HEK293 (cell line): ENCODE measurements at regions not wholly inside any gene's neighbourhood (a gene's known extent, or its start where the extent isn't known, plus 50 kb on each side); places are given as distances from the start of the nearest gene placed in this dataset.

Source experiments
- CTCF ChIA-PET: fragments of 350-600 bp; formaldehyde crosslinking; extraction: SDS; loops from one replicate; lab custom pipeline; 2021; ENCODE audit warnings: antibody characterized with exemption; lab: Yijun Ruan, JAX
- POLR2A ChIA-PET: fragments of 300-600 bp; formaldehyde crosslinking; extraction: SDS; loops from one replicate; lab custom pipeline; 2020; ENCODE audit warnings: antibody characterized with exemption, inconsistent platforms; lab: Yijun Ruan, JAX
- H3K27ac ChIP-seq: fragments of 200-500 bp; sonication (Bioruptor generic); 2 replicates; pipeline ENCODE4 v1.5.1; 2014; ENCODE audit warnings: low read depth, low read length, control low read depth, inconsistent platforms; ENCODE audit errors: extremely low read depth
- H3K36me3 ChIP-seq, 2 experiments: fragments of 200-500 bp in 1 of 2; sonication (Bioruptor generic) in 1 of 2; 1 replicate in 1 of 2; 2 replicates in 1 of 2; pipeline ENCODE4 v1.5.1; 2014 to 2017; ENCODE audit warnings: inconsistent platforms in 2 of 2, low read length in 2 of 2; ENCODE audit not compliant: control insufficient read depth in 2 of 2, insufficient read depth in 1 of 2
- H3K4me1 ChIP-seq: fragments of 200-500 bp; sonication (Bioruptor generic); 2 replicates; pipeline ENCODE4 v1.5.1; 2014; ENCODE audit warnings: mild to moderate bottlenecking, low read length, inconsistent platforms; ENCODE audit not compliant: control insufficient read depth, insufficient read depth
- H3K4me3 ChIP-seq: 2 replicates; pipeline ENCODE4 v1.5.1; 2011; ENCODE audit warnings: low read depth, mild to moderate bottlenecking, control low read depth, low read length, moderate library complexity
- H3K9me3 ChIP-seq: fragments of 200-500 bp; sonication (Bioruptor generic); 2 replicates; pipeline ENCODE4 v1.5.1; 2014; ENCODE audit warnings: low read depth, low read length, inconsistent platforms; ENCODE audit not compliant: control insufficient read depth, insufficient read depth
- GLI4 ChIP-seq: fragments of 450-650 bp; formaldehyde crosslinking; IDR thresholded peaks from 2 replicates; pipeline ENCODE4 v1.5.1; 2016; ENCODE audit warnings: missing biosample characterization, missing genetic modification characterization
- HIC1 ChIP-seq: fragments of 450-650 bp; formaldehyde crosslinking; IDR thresholded peaks from 2 replicates; pipeline ENCODE4 v1.5.1; 2016; ENCODE audit warnings: missing biosample characterization, missing genetic modification characterization
- MZF1 ChIP-seq: fragments of 450-650 bp; formaldehyde crosslinking; IDR thresholded peaks from 2 replicates; pipeline ENCODE4 v1.5.1; 2017; ENCODE audit warnings: missing biosample characterization, missing genetic modification characterization, borderline replicate concordance
- SP2 ChIP-seq: fragments of 450-650 bp; formaldehyde crosslinking; IDR thresholded peaks from 2 replicates; pipeline ENCODE4 v1.5.1; 2016; ENCODE audit warnings: missing biosample characterization, missing genetic modification characterization
- SP7 ChIP-seq: fragments of 450-650 bp; formaldehyde crosslinking; IDR thresholded peaks from 2 replicates; pipeline ENCODE4 v1.5.1; 2016; ENCODE audit warnings: missing biosample characterization, missing genetic modification characterization
- YY1 ChIP-seq: fragments of 450-650 bp; formaldehyde crosslinking; IDR thresholded peaks from 2 replicates; pipeline ENCODE4 v1.5.1; 2018; ENCODE audit warnings: missing biosample characterization, missing genetic modification characterization
- ZBTB1 ChIP-seq: fragments of 450-650 bp; formaldehyde crosslinking; IDR thresholded peaks from 2 replicates; pipeline ENCODE4 v1.5.1; 2016; ENCODE audit warnings: missing biosample characterization, missing genetic modification characterization
- ZBTB11 ChIP-seq: fragments of 450-650 bp; formaldehyde crosslinking; conservative IDR thresholded peaks from 2 replicates; pipeline ENCODE4 v1.5.1; 2016; ENCODE audit warnings: low read depth, missing biosample characterization, missing genetic modification characterization
- ZBTB20 ChIP-seq: fragments of 450-650 bp; formaldehyde crosslinking; IDR thresholded peaks from 2 replicates; pipeline ENCODE4 v1.5.1; 2016; ENCODE audit warnings: missing biosample characterization, missing genetic modification characterization
- ZBTB7A ChIP-seq: fragments of 450-650 bp; formaldehyde crosslinking; IDR thresholded peaks from 2 replicates; pipeline ENCODE4 v1.5.1; 2016; ENCODE audit warnings: low read depth, missing biosample characterization, missing genetic modification characterization
- ZNF138 ChIP-seq: fragments of 450-650 bp; formaldehyde crosslinking; IDR thresholded peaks from 2 replicates; pipeline ENCODE4 v1.5.1; 2016; ENCODE audit warnings: missing biosample characterization, missing genetic modification characterization, borderline replicate concordance
- ZNF169 ChIP-seq: fragments of 450-650 bp; formaldehyde crosslinking; IDR thresholded peaks from 2 replicates; pipeline ENCODE4 v1.5.1; 2016; ENCODE audit warnings: missing biosample characterization, missing genetic modification characterization
- ZNF280C ChIP-seq: fragments of 450-650 bp; formaldehyde crosslinking; IDR thresholded peaks from 2 replicates; pipeline ENCODE4 v1.5.1; 2016; ENCODE audit warnings: missing biosample characterization, missing genetic modification characterization
- ZNF350 ChIP-seq: fragments of 450-650 bp; formaldehyde crosslinking; IDR thresholded peaks from 2 replicates; pipeline ENCODE4 v1.5.0; 2017; ENCODE audit warnings: missing biosample characterization, mild to moderate bottlenecking, missing genetic modification characterization
- ZNF48 ChIP-seq: fragments of 450-650 bp; formaldehyde crosslinking; IDR thresholded peaks from 2 replicates; pipeline ENCODE4 v1.5.1; 2016; ENCODE audit warnings: missing biosample characterization, missing genetic modification characterization
- ZNF529 ChIP-seq: fragments of 450-650 bp; formaldehyde crosslinking; IDR thresholded peaks from 2 replicates; pipeline ENCODE4 v1.5.1; 2017; ENCODE audit warnings: missing genetic modification characterization, missing biosample characterization; ENCODE audit not compliant: insufficient replicate concordance
- ZNF561 ChIP-seq: fragments of 450-650 bp; IDR thresholded peaks from 2 replicates; pipeline ENCODE4 v1.5.1; 2018; ENCODE audit warnings: missing biosample characterization, missing genetic modification characterization, borderline replicate concordance
- ZNF639 ChIP-seq: fragments of 450-650 bp; formaldehyde crosslinking; IDR thresholded peaks from 2 replicates; pipeline ENCODE4 v1.5.1; 2016; ENCODE audit warnings: missing biosample characterization, missing genetic modification characterization
- ZNF692 ChIP-seq: fragments of 450-650 bp; formaldehyde crosslinking; IDR thresholded peaks from 2 replicates; pipeline ENCODE4 v1.5.1; 2016; ENCODE audit warnings: missing biosample characterization, missing genetic modification characterization
- ZNF777 ChIP-seq: fragments of 450-650 bp; formaldehyde crosslinking; IDR thresholded peaks from 2 replicates; pipeline ENCODE4 v1.5.1; 2017; ENCODE audit warnings: missing biosample characterization, missing genetic modification characterization, borderline replicate concordance
- ZNF791 ChIP-seq: fragments of 450-650 bp; formaldehyde crosslinking; IDR thresholded peaks from 2 replicates; pipeline ENCODE4 v1.5.1; 2016; ENCODE audit warnings: missing biosample characterization, missing genetic modification characterization
- ZNF837 ChIP-seq: fragments of 450-650 bp; formaldehyde crosslinking; IDR thresholded peaks from 2 replicates; pipeline ENCODE4 v1.5.1; 2016; ENCODE audit warnings: missing biosample characterization, missing genetic modification characterization
- ZSCAN16 ChIP-seq: fragments of 450-650 bp; formaldehyde crosslinking; IDR thresholded peaks from 2 replicates; pipeline ENCODE4 v1.5.1; 2016; ENCODE audit warnings: missing biosample characterization, missing genetic modification characterization

- H3K4me1 ChIP-seq = no peaks in the 10 kb centered on the region
- TF ChIP-seq ZNF280C (tag by site-specific recombination) (no peak), ZNF138 (tag by site-specific recombination) (no peak), ZBTB7A (no peak), ZSCAN16 (no peak), ZBTB11 (no peak), ZNF837 (tag by site-specific recombination) (no peak), GLI4 (tag by site-specific recombination) (no peak), ZNF48 (tag by site-specific recombination) (no peak), ZNF529 (tag by site-specific recombination) (no peak), SP7 (tag by site-specific recombination) (no peak), ZNF777 (no peak), ZNF692 (no peak), ZBTB1 (tag by site-specific recombination) (no peak), ZNF169 (tag by site-specific recombination) (no peak), ZNF639 (tag by site-specific recombination) (no peak)
- POLR2A ChIA-PET = no interaction called here
- H3K27ac ChIP-seq = no peak overlapping the region; the same call in 1 of the 2 replicates
- H3K9me3 ChIP-seq = no peaks in the 10 kb centered on the region
- CTCF ChIA-PET = no interaction called here
- H3K36me3 ChIP-seq = no peaks in the 10 kb centered on the region
- H3K4me3 ChIP-seq = no peak overlapping the region
Measured at GRCh38 chr17:71963351-71963750, 157.5 kb upstream of the SOX9 start.

- no peaks in the 10 kb centered on the region for H3K9me3 ChIP-seq
- POLR2A ChIA-PET = no interaction called here
- CTCF ChIA-PET = interaction anchor here (0.8 kb wide), 1 partner anchor 204 kb away, joined by 4 read pairs; no protein-coding TSS in a partner anchor
- H3K4me3 ChIP-seq = no peak overlapping the region
- H3K27ac ChIP-seq = no peak overlapping the region
- no peaks in the 10 kb centered on the region for H3K36me3 ChIP-seq
- H3K4me1 ChIP-seq = no peaks in the 10 kb centered on the region
- no peak for TF ChIP-seq ZNF791 (tag by site-specific recombination)
- no peak for TF ChIP-seq MZF1
- no peak for TF ChIP-seq HIC1 (tag by site-specific recombination)
- no peak for TF ChIP-seq ZBTB20 (tag by site-specific recombination)
- TF ChIP-seq ZNF350 = no peak
- no peak for TF ChIP-seq ZNF169 (tag by site-specific recombination)
- no peak for TF ChIP-seq YY1 (tag by site-specific recombination)
- no peak for TF ChIP-seq ZNF837 (tag by site-specific recombination)
- no peak for TF ChIP-seq ZNF561 (tag by site-specific recombination)
- TF ChIP-seq SP2 (tag by site-specific recombination) = no peak
Measured at GRCh38 chr17:71963791-71964190, 157.0 kb upstream of the SOX9 start.
